RWPE1 (cell line): ENCODE measurements at regions not wholly inside any gene's neighbourhood (a gene's known extent, or its start where the extent isn't known, plus 50 kb on each side); places are given as distances from the start of the nearest gene placed in this dataset.
A peak's percentile ranks its signal among the peaks of the same experiment; 100 is the strongest.

Source experiments
- CTCF ChIA-PET: fragments of 350-600 bp; sonication (Branson Sonifier 250); formaldehyde crosslinking; extraction: SDS; loops from one replicate; lab custom pipeline; 2021; lab: Yijun Ruan, JAX
- POLR2A ChIA-PET: fragments of 400-600 bp; formaldehyde crosslinking; extraction: SDS; loops from one replicate; lab custom pipeline; 2020; ENCODE audit warnings: antibody characterized with exemption; ENCODE audit not compliant: low non-redundant PET; lab: Yijun Ruan, JAX
- DNase-seq: peaks from one replicate; pipeline ENCODE4 v3.0.0; 2012; ENCODE audit warnings: low spot score
- H3K27ac ChIP-seq: fragments of 450-650 bp; 2 replicates; pipeline ENCODE4 v1.5.1; 2017
- CTCF ChIP-seq: fragments of 450-650 bp; conservative IDR thresholded peaks from 2 replicates; pipeline ENCODE4 v1.5.1; 2017; ENCODE audit warnings: low read depth, mild to moderate bottlenecking

- CTCF ChIA-PET = interaction anchor here (0.7 kb wide), 1 partner anchor 170 kb away, joined by 3 read pairs; no protein-coding TSS in a partner anchor
- no peak for TF ChIP-seq CTCF
- H3K27ac ChIP-seq = no peak overlapping the region
- POLR2A ChIA-PET = no interaction called here
- DNase-seq = peak; percentile 80
Measured at GRCh38 chr11:122045181-122045586, 70.8 kb downstream of the BLID start.

- DNase-seq = no peak
- TF ChIP-seq CTCF = no peak
- H3K27ac ChIP-seq = no peak overlapping the region
- ChIA-PET POLR2A (no interaction called here), CTCF (no interaction called here)
Measured at GRCh38 chr11:122044086-122044485, 71.9 kb downstream of the BLID start.

- H3K27ac ChIP-seq = no peak overlapping the region
- CTCF ChIA-PET = no interaction called here
- POLR2A ChIA-PET = no interaction called here
- DNase-seq = no peak
- TF ChIP-seq CTCF = no peak
Measured at GRCh38 chr11:122042981-122043380, 73.0 kb downstream of the BLID start.

- H3K27ac ChIP-seq = no peak overlapping the region
- no peak for TF ChIP-seq CTCF
- CTCF ChIA-PET = interaction anchor here (0.7 kb wide), 1 partner anchor 28 kb away, joined by 3 read pairs; no protein-coding TSS in a partner anchor
- DNase-seq = no peak
- POLR2A ChIA-PET = no interaction called here
Measured at GRCh38 chr11:122040464-122040863, 75.6 kb downstream of the BLID start.

- CTCF ChIA-PET = no interaction called here
Measured at GRCh38 chr11:122038543-122038942, 77.5 kb downstream of the BLID start.

GRCh38 chr11:122037911-122038310 lies 78.1 kb downstream of the BLID start:
- POLR2A ChIA-PET = no interaction called here
- no peak for DNase-seq
- H3K27ac ChIP-seq = no peak overlapping the region
- CTCF ChIA-PET = no interaction called here
- no peak for TF ChIP-seq CTCF

More at GRCh38 chr11:122038543-122038942, 77.5 kb downstream of the BLID start:
- no peak for TF ChIP-seq CTCF
- POLR2A ChIA-PET = no interaction called here
- H3K27ac ChIP-seq = no peak overlapping the region
- peak; percentile 15 for DNase-seq
